Neural cell (in vitro differentiated cells): ENCODE measurements at regions not wholly inside any gene's neighbourhood (a gene's known extent, or its start where the extent isn't known, plus 50 kb on each side); places are given as distances from the start of the nearest gene placed in this dataset.

ENCODE experiments used
- H2AFZ ChIP-seq: fragments of 200-600, 300-800 bp; sonication (generic), shearing (Covaris generic); 2 replicates; pipeline ENCODE4 v1.6.0; 2014; ENCODE audit warnings: low read depth, mild to moderate bottlenecking, antibody characterized with exemption, low read length, moderate library complexity
- H3F3A ChIP-seq: fragments of 200-600 bp; shearing (Covaris generic); 2 replicates; pipeline ENCODE4 v1.6.1; 2016; ENCODE audit warnings: mild to moderate bottlenecking, moderate library complexity, mixed read lengths, antibody characterized with exemption, low read length; ENCODE audit not compliant: insufficient read depth, poor library complexity, severe bottlenecking
- H3K27ac ChIP-seq: fragments of 200-600, 300-800 bp; sonication (generic), shearing (Covaris generic); 2 replicates; pipeline ENCODE4 v1.5.1; 2014; ENCODE audit warnings: mild to moderate bottlenecking, low read length, moderate library complexity
- H3K27me3 ChIP-seq: fragments of 300-800, 200-600 bp; sonication (generic), shearing (Covaris generic); 2 replicates; pipeline ENCODE4 v1.6.0; 2014; ENCODE audit warnings: mild to moderate bottlenecking, low read depth, low read length, moderate library complexity; ENCODE audit not compliant: insufficient read depth
- H3K36me3 ChIP-seq: fragments of 300-800, 200-600 bp; sonication (generic), shearing (Covaris generic); 2 replicates; pipeline ENCODE4 v1.5.1; 2014; ENCODE audit warnings: mild to moderate bottlenecking, antibody characterized with exemption, low read length, moderate library complexity; ENCODE audit not compliant: insufficient read depth
- H3K4me2 ChIP-seq: fragments of 300-800, 200-600 bp; sonication (generic), shearing (Covaris generic); 2 replicates; pipeline ENCODE4 v1.6.0; 2014; ENCODE audit warnings: mild to moderate bottlenecking, low read length
- H3K4me3 ChIP-seq: fragments of 300-800, 200-600 bp; sonication (generic), shearing (Covaris generic); 2 replicates; pipeline ENCODE4 v1.5.1; 2014; ENCODE audit warnings: mild to moderate bottlenecking, low read length, moderate library complexity
- H3K79me2 ChIP-seq: fragments of 200-600 bp; shearing (Covaris generic); replicated peaks from 2 replicates; pipeline ENCODE4 v1.6.0; 2014; ENCODE audit warnings: mild to moderate bottlenecking, low read length, moderate library complexity; ENCODE audit not compliant: insufficient read depth
- H3K9ac ChIP-seq: fragments of 300-800, 200-600 bp; sonication (generic), shearing (Covaris generic); 2 replicates; pipeline ENCODE4 v1.6.1; 2016; ENCODE audit warnings: mild to moderate bottlenecking, low read length, mixed read lengths
- H3K9me2 ChIP-seq: fragments of 200-600 bp; shearing (Covaris generic); 2 replicates; pipeline ENCODE4 v1.6.1; 2016; ENCODE audit warnings: mild to moderate bottlenecking, low read length, mixed read lengths; ENCODE audit not compliant: insufficient read depth
- H3K9me3 ChIP-seq: fragments of 200-600, 300-800 bp; sonication (generic), shearing (Covaris generic); 2 replicates; pipeline ENCODE4 v1.6.1; 2016; ENCODE audit warnings: mild to moderate bottlenecking, mixed run types, low read length, moderate library complexity, mixed read lengths
- H4K20me1 ChIP-seq: fragments of 200-600 bp; shearing (Covaris generic); 2 replicates; pipeline ENCODE4 v1.6.1; 2016; ENCODE audit warnings: mild to moderate bottlenecking, mixed run types; ENCODE audit not compliant: insufficient read depth
- EP300 ChIP-seq: fragments of 450-650 bp; conservative IDR thresholded peaks from 2 replicates; pipeline ENCODE4 v1.6.1; 2014; ENCODE audit warnings: antibody characterized with exemption, mild to moderate bottlenecking, moderate library complexity; ENCODE audit not compliant: poor library complexity, severe bottlenecking
- EZH2 ChIP-seq: fragments of 200-600, 300-800 bp; shearing (Covaris generic), sonication (generic); IDR thresholded peaks from 2 replicates; pipeline ENCODE4 v1.6.1; 2014; ENCODE audit warnings: antibody characterized with exemption, low read length, borderline replicate concordance, mild to moderate bottlenecking; ENCODE audit not compliant: insufficient read depth, poor library complexity, severe bottlenecking
- MXI1 ChIP-seq: fragments of 450-650 bp; conservative IDR thresholded peaks from 2 replicates; pipeline ENCODE4 v1.6.1; 2014; ENCODE audit warnings: antibody characterized with exemption, mild to moderate bottlenecking; ENCODE audit not compliant: poor library complexity, severe bottlenecking
- POLR2AphosphoS5 ChIP-seq: IDR thresholded peaks from 2 replicates; pipeline ENCODE4 v1.6.1; 2012
- RAD21 ChIP-seq: fragments of 450-650 bp; conservative IDR thresholded peaks from 2 replicates; pipeline ENCODE4 v1.6.1; 2014; ENCODE audit warnings: antibody characterized with exemption, mild to moderate bottlenecking, moderate library complexity
- SMC3 ChIP-seq: fragments of 450-650 bp; conservative IDR thresholded peaks from 2 replicates; pipeline ENCODE4 v1.6.1; 2014; ENCODE audit warnings: antibody characterized with exemption, mild to moderate bottlenecking, moderate library complexity; ENCODE audit not compliant: poor library complexity
- TAF1 ChIP-seq: IDR thresholded peaks from 2 replicates; pipeline ENCODE4 v1.6.1; 2012; ENCODE audit warnings: low read depth
- TF ChIP-seq, protein P1 (sequence below): IDR thresholded peaks from 2 replicates; pipeline ENCODE4 v1.6.1; 2012; ENCODE audit warnings: borderline replicate concordance
- TF ChIP-seq, protein P2 (sequence below): fragments of 450-650 bp; IDR thresholded peaks from 2 replicates; pipeline ENCODE4 v1.5.1; 2014; ENCODE audit warnings: antibody characterized with exemption, mild to moderate bottlenecking, moderate library complexity; ENCODE audit not compliant: poor library complexity, severe bottlenecking

DNA sequence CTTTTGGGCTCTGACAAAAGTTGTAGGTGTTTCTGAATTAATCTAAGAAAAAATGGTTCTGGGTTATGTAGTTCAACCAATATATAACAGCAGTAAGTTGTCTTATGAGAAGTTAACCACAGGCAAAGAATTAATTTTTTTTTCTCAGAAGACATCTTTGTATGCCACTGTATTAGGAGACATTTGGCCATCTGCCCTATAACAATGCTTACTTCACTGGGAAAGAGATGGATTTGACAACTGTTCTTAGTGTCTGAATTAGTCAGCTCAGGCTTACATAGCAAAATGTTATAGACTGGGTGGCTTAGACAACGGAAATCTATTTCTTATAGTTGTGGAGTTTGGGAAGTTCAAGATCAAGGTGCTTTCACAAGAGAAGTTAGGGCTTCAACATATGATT lies 508.1 kb downstream of the STIM2 start:
- Histone ChIP-seq H4K20me1 (no peaks in the 10 kb centered on the region), H3K36me3 (no peaks in the 10 kb centered on the region), H3K27me3 (no peaks in the 10 kb centered on the region), H3K9ac (no peak overlapping the region), H2AFZ (no peak overlapping the region), H3F3A (no peaks in the 10 kb centered on the region), H3K27ac (no peak overlapping the region), H3K4me3 (no peak overlapping the region), H3K4me2 (no peak overlapping the region), H3K79me2 (no peaks in the 10 kb centered on the region), H3K9me2 (no peaks in the 10 kb centered on the region), H3K9me3 (no peaks in the 10 kb centered on the region)
- TF ChIP-seq RAD21 (no peak), POLR2AphosphoS5 (no peak), EZH2 (no peak), EP300 (no peak), TAF1 (no peak), MXI1 (no peak)
- TF ChIP-seq, protein P1, sequence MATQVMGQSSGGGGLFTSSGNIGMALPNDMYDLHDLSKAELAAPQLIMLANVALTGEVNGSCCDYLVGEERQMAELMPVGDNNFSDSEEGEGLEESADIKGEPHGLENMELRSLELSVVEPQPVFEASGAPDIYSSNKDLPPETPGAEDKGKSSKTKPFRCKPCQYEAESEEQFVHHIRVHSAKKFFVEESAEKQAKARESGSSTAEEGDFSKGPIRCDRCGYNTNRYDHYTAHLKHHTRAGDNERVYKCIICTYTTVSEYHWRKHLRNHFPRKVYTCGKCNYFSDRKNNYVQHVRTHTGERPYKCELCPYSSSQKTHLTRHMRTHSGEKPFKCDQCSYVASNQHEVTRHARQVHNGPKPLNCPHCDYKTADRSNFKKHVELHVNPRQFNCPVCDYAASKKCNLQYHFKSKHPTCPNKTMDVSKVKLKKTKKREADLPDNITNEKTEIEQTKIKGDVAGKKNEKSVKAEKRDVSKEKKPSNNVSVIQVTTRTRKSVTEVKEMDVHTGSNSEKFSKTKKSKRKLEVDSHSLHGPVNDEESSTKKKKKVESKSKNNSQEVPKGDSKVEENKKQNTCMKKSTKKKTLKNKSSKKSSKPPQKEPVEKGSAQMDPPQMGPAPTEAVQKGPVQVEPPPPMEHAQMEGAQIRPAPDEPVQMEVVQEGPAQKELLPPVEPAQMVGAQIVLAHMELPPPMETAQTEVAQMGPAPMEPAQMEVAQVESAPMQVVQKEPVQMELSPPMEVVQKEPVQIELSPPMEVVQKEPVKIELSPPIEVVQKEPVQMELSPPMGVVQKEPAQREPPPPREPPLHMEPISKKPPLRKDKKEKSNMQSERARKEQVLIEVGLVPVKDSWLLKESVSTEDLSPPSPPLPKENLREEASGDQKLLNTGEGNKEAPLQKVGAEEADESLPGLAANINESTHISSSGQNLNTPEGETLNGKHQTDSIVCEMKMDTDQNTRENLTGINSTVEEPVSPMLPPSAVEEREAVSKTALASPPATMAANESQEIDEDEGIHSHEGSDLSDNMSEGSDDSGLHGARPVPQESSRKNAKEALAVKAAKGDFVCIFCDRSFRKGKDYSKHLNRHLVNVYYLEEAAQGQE: no peak
- TF ChIP-seq, protein P2, sequence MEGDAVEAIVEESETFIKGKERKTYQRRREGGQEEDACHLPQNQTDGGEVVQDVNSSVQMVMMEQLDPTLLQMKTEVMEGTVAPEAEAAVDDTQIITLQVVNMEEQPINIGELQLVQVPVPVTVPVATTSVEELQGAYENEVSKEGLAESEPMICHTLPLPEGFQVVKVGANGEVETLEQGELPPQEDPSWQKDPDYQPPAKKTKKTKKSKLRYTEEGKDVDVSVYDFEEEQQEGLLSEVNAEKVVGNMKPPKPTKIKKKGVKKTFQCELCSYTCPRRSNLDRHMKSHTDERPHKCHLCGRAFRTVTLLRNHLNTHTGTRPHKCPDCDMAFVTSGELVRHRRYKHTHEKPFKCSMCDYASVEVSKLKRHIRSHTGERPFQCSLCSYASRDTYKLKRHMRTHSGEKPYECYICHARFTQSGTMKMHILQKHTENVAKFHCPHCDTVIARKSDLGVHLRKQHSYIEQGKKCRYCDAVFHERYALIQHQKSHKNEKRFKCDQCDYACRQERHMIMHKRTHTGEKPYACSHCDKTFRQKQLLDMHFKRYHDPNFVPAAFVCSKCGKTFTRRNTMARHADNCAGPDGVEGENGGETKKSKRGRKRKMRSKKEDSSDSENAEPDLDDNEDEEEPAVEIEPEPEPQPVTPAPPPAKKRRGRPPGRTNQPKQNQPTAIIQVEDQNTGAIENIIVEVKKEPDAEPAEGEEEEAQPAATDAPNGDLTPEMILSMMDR: no peak

DNA sequence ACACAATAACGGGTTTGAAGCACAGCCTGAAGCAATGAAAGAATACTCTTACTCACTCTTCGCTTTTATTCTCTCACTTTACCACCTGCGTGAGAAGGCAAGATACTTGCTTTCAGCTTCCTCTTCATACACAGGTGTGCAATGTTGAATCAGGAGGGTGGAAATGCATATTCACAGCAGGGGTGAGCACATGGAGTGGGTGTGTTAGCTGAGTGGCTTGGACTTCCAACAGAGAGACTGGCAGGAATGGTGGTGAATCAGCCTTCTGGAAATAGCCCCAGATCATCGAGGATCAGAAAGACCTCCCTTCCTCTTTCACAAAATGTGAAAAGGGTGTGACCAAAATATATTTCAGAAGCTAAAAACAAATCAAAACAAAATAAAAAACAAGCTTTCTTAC lies 521.2 kb downstream of the STIM2 start:
- Histone ChIP-seq H3K4me2 (no peak overlapping the region), H3F3A (no peaks in the 10 kb centered on the region), H3K27me3 (no peaks in the 10 kb centered on the region), H3K27ac (no peak overlapping the region), H3K79me2 (no peaks in the 10 kb centered on the region), H3K9ac (no peak overlapping the region), H3K9me2 (no peaks in the 10 kb centered on the region), H2AFZ (no peak overlapping the region), H3K36me3 (no peaks in the 10 kb centered on the region), H3K9me3 (no peaks in the 10 kb centered on the region), H3K4me3 (no peak overlapping the region), H4K20me1 (no peaks in the 10 kb centered on the region)
- TF ChIP-seq POLR2AphosphoS5: no peak
- TF ChIP-seq EP300: no peak
- TF ChIP-seq SMC3: no peak

DNA sequence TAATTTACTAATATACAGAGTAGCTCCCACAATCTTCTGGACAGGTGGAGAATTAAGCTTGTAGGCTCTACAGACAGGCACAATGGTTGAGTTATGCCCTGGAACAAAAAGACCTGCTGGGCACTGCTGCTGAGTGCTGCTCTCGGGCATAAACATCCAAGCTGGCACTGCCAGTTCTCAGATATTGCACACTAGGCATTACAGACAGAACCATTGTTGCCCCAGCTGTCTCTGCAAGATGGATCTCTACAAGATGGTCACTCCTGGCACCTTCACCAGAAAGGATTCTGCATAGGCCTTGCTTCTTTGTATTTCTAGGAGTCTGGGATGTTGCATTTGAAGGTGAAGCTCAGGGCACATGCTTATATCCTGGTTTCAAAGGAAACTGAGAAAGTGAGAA lies 527.1 kb downstream of the STIM2 start:
- Histone ChIP-seq H3K9me2 (no peaks in the 10 kb centered on the region), H3K9me3 (no peaks in the 10 kb centered on the region), H2AFZ (no peak overlapping the region), H3K27me3 (no peaks in the 10 kb centered on the region), H3K4me2 (no peak overlapping the region), H3F3A (no peaks in the 10 kb centered on the region), H3K36me3 (no peaks in the 10 kb centered on the region), H3K4me3 (no peak overlapping the region), H4K20me1 (no peaks in the 10 kb centered on the region), H3K9ac (no peak overlapping the region), H3K27ac (no peak overlapping the region), H3K79me2 (no peaks in the 10 kb centered on the region)
- no peak for TF ChIP-seq POLR2AphosphoS5
- TF ChIP-seq TAF1: no peak
- TF ChIP-seq MXI1: no peak
- no peak for TF ChIP-seq EZH2
- no peak for TF ChIP-seq SMC3
- TF ChIP-seq RAD21: no peak
- no peak for TF ChIP-seq EP300
- TF ChIP-seq, protein P2: no peak
- TF ChIP-seq, protein P1: no peak
